Ovary (tissue), 3 donors: ENCODE measurements at regions not wholly inside any gene's neighbourhood (a gene's known extent, or its start where the extent isn't known, plus 50 kb on each side); places are given as distances from the start of the nearest gene placed in this dataset.

ENCODE experiments used
- EP300 ChIP-seq: sonication (generic); formaldehyde crosslinking; IDR thresholded peaks from one replicate; pipeline ENCODE4 v1.6.1; 2017; ENCODE audit warnings: antibody characterized with exemption
- POLR2A ChIP-seq: fragments of 450-650 bp; IDR thresholded peaks from one replicate; pipeline ENCODE4 v1.6.1; 2017; ENCODE audit warnings: antibody characterized with exemption, mild to moderate bottlenecking, moderate library complexity
- TF ChIP-seq, protein P1 (sequence below), 3 donors: fragments of 450-650 bp in 2 of 3; fragments of 200-600 bp in 1 of 3; IDR thresholded peaks; one replicate each; pipeline versions ENCODE4 v1.5.1 to v1.8.0; 2016 to 2022; ENCODE audit warnings: antibody characterized with exemption in 3 of 3, mild to moderate bottlenecking in 1 of 3
- donor health status: DM: no; HTN: no; CAD: no.

DNA sequence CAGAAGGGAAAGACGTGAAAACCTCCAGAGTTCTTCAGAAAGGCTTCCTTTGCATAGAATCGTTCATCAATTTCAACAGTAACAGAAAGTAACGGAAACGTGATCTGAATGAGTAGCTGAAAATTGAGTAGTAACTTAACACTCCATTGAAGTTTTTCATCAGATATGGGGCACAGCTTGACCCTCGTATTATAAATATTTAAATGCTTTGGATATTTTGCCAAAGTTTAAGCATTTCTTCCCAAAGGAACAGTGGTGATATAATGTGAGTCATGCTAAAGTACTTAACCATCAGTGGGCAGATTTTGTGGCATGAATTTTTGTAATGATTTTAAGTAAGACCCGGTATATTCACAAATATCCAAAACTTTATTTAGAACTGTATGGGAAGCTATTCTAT is 67.4 kb upstream of the ADAMTS19 start:
- TF ChIP-seq, protein P1, sequence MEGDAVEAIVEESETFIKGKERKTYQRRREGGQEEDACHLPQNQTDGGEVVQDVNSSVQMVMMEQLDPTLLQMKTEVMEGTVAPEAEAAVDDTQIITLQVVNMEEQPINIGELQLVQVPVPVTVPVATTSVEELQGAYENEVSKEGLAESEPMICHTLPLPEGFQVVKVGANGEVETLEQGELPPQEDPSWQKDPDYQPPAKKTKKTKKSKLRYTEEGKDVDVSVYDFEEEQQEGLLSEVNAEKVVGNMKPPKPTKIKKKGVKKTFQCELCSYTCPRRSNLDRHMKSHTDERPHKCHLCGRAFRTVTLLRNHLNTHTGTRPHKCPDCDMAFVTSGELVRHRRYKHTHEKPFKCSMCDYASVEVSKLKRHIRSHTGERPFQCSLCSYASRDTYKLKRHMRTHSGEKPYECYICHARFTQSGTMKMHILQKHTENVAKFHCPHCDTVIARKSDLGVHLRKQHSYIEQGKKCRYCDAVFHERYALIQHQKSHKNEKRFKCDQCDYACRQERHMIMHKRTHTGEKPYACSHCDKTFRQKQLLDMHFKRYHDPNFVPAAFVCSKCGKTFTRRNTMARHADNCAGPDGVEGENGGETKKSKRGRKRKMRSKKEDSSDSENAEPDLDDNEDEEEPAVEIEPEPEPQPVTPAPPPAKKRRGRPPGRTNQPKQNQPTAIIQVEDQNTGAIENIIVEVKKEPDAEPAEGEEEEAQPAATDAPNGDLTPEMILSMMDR (IDR thresholded peaks at IDR 0.05), result no peak
- no peak for TF ChIP-seq POLR2A
- no peak for TF ChIP-seq EP300
